OCI-M2 (cell line): ENCODE measurements at regions not wholly inside any gene's neighbourhood (a gene's known extent, or its start where the extent isn't known, plus 50 kb on each side); places are given as distances from the start of the nearest gene placed in this dataset.

Experiments used
- DNase-seq: peaks from one replicate; lab custom pipeline; 2025; ENCODE audit not compliant: unreplicated experiment; lab: John Stamatoyannopoulos, UW

DNA sequence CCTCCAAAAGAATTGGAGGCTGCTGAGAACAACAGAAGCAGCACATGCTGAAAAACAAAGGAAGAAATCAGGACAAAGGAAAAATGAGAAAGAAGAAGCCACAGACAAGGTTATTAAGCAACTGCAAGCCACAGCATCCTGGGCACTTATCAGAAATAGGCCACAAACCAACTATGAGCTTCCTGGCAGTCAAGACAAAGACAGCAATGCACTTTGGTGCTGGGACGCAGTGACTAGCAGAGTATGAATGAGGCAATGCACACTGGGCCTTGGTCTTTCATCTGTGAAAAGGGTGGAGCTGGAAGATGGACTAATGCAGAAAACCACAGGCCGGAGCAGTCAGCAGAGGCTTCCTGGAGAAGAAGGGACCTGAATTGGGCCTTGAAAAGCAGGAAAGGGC lies 56.0 kb upstream of the LINGO1 start:
- DNase-seq = no peak

- DNase-seq = no peak
Observed at GRCh38 chr15:77688266-77688665, 55.6 kb upstream of the LINGO1 start.

GRCh38 chr15:77685082-77685815 lies 52.5 kb upstream of the LINGO1 start:
- no peak for DNase-seq

DNA sequence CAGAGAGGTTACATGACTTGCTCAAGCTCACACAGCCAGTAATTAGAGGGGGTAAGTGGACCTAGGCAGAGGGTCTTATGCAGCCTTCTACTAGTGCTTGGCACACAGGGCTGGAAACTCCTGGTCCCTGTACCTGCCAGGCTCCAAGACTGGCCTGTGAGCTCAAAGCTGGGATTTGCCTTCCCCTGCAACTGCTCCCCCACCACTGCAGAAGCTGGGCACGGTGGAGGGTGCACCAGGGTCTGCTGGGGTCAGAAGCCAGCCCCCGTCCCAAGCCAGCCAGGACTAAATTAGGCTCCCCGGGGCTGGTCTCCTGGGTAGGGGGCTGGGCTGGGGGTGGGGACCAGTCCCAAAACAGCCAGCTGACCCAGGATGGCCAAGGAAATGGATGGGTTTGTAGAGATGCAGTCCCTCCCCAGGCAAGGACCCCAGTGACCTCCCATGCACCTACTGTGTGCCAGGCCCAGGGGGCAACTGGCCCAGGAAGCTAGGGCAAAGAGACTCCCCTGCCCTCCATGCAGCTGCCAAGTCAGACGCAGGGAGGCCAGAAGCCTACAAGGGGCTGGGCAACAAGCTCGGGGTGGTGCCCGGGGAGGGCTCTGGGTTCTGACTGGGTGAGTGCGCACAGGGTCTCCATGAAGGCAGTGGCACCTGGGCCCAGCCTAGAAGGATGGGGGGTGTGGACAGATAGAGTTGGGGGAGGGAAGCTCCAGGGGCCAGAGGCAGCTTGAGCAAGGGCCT lies 51.8 kb upstream of the LINGO1 start:
- no peak for DNase-seq

- no peak for DNase-seq
Observed at GRCh38 chr15:77682564-77682963, 49.9 kb upstream of the LINGO1 start.
